Left kidney (tissue), 1 donor: ENCODE measurements at regions not wholly inside any gene's neighbourhood (a gene's known extent, or its start where the extent isn't known, plus 50 kb on each side); places are given as distances from the start of the nearest gene placed in this dataset.
A peak's percentile ranks its signal among the peaks of the same experiment; 100 is the strongest.

Experiments used
- DNase-seq: peaks from one replicate; pipeline ENCODE4 v3.0.0-alpha.2; 2013

- no peak for DNase-seq
Observed at GRCh38 chr9:86659413-86660046, 287.8 kb downstream of the GAS1 start.

- no peak for DNase-seq
Observed at GRCh38 chr9:86655147-86655546, 292.2 kb downstream of the GAS1 start.

GRCh38 chr9:86653466-86653865 is 293.8 kb downstream of the GAS1 start:
- DNase-seq, result no peak

GRCh38 chr9:86652736-86653135 is 294.6 kb downstream of the GAS1 start:
- no peak for DNase-seq

- no peak for DNase-seq
Observed at GRCh38 chr9:86649913-86650312, 295.7 kb upstream of the TUT7 start.

- DNase-seq, result no peak
Observed at GRCh38 chr9:86648828-86649170, 294.6 kb upstream of the TUT7 start.

GRCh38 chr9:86648156-86648827 is 294.1 kb upstream of the TUT7 start:
- no peak for DNase-seq

GRCh38 chr9:86645303-86645702 is 291.1 kb upstream of the TUT7 start:
- no peak for DNase-seq

GRCh38 chr9:86644675-86645034 is 290.4 kb upstream of the TUT7 start:
- no peak for DNase-seq

GRCh38 chr9:86643946-86644674 is 289.9 kb upstream of the TUT7 start:
- DNase-seq, result no peak

- no peak for DNase-seq
Observed at GRCh38 chr9:86642721-86643120, 288.5 kb upstream of the TUT7 start.

- DNase-seq, result no peak
Observed at GRCh38 chr9:86641970-86642369, 287.8 kb upstream of the TUT7 start.

- no peak for DNase-seq
Observed at GRCh38 chr9:86639899-86640379, 285.7 kb upstream of the TUT7 start.

GRCh38 chr9:86639287-86639686 is 285.1 kb upstream of the TUT7 start:
- DNase-seq, result no peak

- DNase-seq, result no peak
Observed at GRCh38 chr9:86638109-86638508, 283.9 kb upstream of the TUT7 start.

- peak; percentile 71 for DNase-seq
Observed at GRCh38 chr9:86637515-86637914, 283.3 kb upstream of the TUT7 start.

GRCh38 chr9:86636519-86636918 is 282.3 kb upstream of the TUT7 start:
- DNase-seq, result no peak

GRCh38 chr9:86636038-86636437 is 281.8 kb upstream of the TUT7 start:
- DNase-seq, result peak; percentile 59

- no peak for DNase-seq
Observed at GRCh38 chr9:86634501-86634900, 280.3 kb upstream of the TUT7 start.

GRCh38 chr9:86633945-86634344 is 279.7 kb upstream of the TUT7 start:
- DNase-seq, result no peak

GRCh38 chr9:86632537-86632936 is 278.3 kb upstream of the TUT7 start:
- no peak for DNase-seq

GRCh38 chr9:86629530-86629929 is 275.3 kb upstream of the TUT7 start:
- no peak for DNase-seq

GRCh38 chr9:86626802-86627201 is 272.6 kb upstream of the TUT7 start:
- DNase-seq, result no peak

GRCh38 chr9:86624630-86625029 is 270.4 kb upstream of the TUT7 start:
- peak; percentile 68 for DNase-seq
